ENCODE measurements at regions not wholly inside any gene's neighbourhood (a gene's known extent, or its start where the extent isn't known, plus 50 kb on each side); places are given as distances from the start of the nearest gene placed in this dataset.
"Not testable (repeated sequence)": the region's sequence is repeated elsewhere in the genome, so short reads cannot be mapped to it uniquely, and the experiment has no call there.

DNA sequence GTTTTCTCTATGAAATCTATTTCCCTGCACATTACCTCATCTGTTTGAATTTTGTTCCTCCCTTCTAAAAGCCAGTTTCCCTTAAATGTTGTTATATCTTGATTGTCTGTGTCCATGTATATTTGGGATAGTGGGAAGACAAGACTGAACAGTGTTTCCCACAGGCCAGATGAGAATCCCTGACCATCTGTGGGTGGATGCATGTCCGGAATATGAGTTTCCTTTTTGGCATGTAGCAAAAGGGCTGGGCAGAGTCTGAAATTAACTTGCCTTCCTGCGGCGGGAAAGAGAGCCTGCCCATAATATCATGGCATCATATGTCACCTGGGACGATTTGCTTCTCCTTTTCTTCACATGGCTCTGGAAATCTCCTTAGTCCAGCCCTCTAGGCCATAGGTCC lies 385.8 kb upstream of the MAF start:
- 77 to 89% (median 80%) methylated on average over 4 of the region's 4 CpGs for WGBS, 5 donors
- intact Hi-C loops (cut with DNase I; ENCODE audit: low total_unique reads), result no loop called here

DNA sequence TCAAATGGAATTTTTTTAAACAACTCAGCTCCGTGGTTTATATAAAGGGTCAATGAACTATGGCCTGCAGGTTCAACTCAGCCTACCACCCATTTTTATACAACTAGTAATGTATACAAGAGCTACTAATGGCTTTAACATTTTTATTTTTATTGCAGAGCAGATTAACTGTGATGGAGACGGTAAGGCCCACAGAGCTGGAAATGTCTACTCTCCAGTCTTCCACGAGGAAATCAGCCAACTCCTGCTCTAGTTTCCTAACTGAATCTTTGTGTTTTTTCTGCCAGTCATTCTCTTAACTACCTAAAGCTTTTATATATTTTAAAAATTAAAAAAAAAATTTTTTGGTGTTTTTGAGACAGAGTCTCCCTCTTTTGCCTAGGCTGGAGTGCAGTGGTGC lies 385.1 kb upstream of the MAF start:
- Histone ChIP-seq H3K27ac (no peak overlapping the region), H3K9me3 (no peaks in the 10 kb centered on the region), H3K4me3 (no peak overlapping the region), H3K36me3 (no peaks in the 10 kb centered on the region), H3K27me3 (no peaks in the 10 kb centered on the region), H3K4me1 (peaks cover 0 to 4% (median 0%) of the 10 kb centered on the region in 4 donors)
- TF ChIP-seq POLR2AphosphoS5 (IDR thresholded peaks at IDR 0.05), result no peak
- TF ChIP-seq POLR2A (IDR thresholded peaks at IDR 0.05), result no peak
- TF ChIP-seq, protein P1, sequence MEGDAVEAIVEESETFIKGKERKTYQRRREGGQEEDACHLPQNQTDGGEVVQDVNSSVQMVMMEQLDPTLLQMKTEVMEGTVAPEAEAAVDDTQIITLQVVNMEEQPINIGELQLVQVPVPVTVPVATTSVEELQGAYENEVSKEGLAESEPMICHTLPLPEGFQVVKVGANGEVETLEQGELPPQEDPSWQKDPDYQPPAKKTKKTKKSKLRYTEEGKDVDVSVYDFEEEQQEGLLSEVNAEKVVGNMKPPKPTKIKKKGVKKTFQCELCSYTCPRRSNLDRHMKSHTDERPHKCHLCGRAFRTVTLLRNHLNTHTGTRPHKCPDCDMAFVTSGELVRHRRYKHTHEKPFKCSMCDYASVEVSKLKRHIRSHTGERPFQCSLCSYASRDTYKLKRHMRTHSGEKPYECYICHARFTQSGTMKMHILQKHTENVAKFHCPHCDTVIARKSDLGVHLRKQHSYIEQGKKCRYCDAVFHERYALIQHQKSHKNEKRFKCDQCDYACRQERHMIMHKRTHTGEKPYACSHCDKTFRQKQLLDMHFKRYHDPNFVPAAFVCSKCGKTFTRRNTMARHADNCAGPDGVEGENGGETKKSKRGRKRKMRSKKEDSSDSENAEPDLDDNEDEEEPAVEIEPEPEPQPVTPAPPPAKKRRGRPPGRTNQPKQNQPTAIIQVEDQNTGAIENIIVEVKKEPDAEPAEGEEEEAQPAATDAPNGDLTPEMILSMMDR (IDR thresholded peaks at IDR 0.05), result no peak
- no peak for TF ChIP-seq EP300 (IDR thresholded peaks at IDR 0.05)
- intact Hi-C loops (cut with DNase I; ENCODE audit: low total_unique reads), result no loop called here
- no peak for DNase-seq
- 63 to 78% (median 73%) methylated on average over 3 of the region's 3 CpGs for whole genome bisulfite sequencing, 5 donors

More for the DNA sequence above, 385.8 kb upstream of the MAF start:
- Histone ChIP-seq H3K4me1 (peaks cover 0 to 4% (median 0%) of the 10 kb centered on the region in 4 donors), H3K36me3 (no peaks in the 10 kb centered on the region), H3K4me3 (no peak overlapping the region), H3K9me3 (no peaks in the 10 kb centered on the region), H3K27me3 (no peaks in the 10 kb centered on the region), H3K27ac (no peak overlapping the region)
- TF ChIP-seq, protein P1 (IDR thresholded peaks at IDR 0.05), result no peak
- no peak for TF ChIP-seq POLR2A (IDR thresholded peaks at IDR 0.05)
- no peak for TF ChIP-seq EP300 (IDR thresholded peaks at IDR 0.05)
- no peak for TF ChIP-seq POLR2AphosphoS5 (IDR thresholded peaks at IDR 0.05)
- no peak for DNase-seq

DNA sequence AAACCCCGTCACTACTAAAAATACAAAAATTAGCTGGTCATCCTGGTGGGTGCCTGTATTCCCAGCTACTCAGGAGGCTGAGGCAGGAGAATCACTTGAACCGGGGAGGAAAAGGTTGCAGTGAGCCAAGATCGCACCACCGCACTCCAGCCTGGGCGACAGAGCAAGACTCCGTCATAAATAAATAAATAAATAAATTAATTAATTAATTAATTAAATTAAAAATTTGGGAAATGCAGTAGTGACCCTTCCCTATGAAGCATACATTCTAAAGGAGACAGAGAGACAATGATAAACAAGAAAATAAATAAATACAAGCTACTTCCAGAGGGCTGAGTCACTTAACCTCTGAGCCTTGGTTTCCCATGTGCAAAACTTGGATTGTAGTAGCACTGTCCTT lies 383.6 kb upstream of the MAF start:
- intact Hi-C loops (cut with DNase I; ENCODE audit: low total_unique reads); H3K4me1 ChIP-seq; DNase-seq; H3K9me3 ChIP-seq; H3K27me3 ChIP-seq; H3K27ac ChIP-seq; H3K36me3 ChIP-seq; H3K4me3 ChIP-seq: not testable (repeated sequence)
- 91 to 98% (median 97%) methylated on average over 6 of the region's 6 CpGs for WGBS, 5 donors

DNA sequence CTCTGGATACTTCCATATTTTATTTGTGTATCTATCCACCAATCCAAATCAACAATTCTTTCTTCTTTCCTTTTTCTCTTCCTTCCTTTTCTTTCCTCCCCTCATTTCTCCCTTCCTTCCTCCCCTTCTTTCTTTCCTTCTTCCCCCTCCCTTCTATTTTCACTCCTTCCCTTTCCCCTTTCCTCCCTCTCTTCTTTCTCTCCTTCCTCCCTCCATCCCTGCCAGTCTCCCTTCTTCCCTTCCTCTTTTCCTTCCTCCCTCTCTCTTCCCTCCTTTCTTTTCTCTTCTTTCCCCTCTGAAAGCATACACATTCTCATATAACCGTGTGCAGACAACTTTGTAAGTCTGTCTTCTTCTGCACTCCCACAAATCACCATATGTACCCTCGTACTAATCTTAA lies 382.3 kb upstream of the MAF start:
- Histone ChIP-seq H3K9me3 (no peaks in the 10 kb centered on the region), H3K4me3 (no peak overlapping the region), H3K4me1 (no peaks in the 10 kb centered on the region), H3K36me3 (no peaks in the 10 kb centered on the region), H3K27me3 (no peaks in the 10 kb centered on the region), H3K27ac (no peak overlapping the region)
- intact Hi-C loops (cut with DNase I; ENCODE audit: low total_unique reads), result no loop called here
- DNase-seq, result no peak
- no peak for TF ChIP-seq POLR2AphosphoS5 (IDR thresholded peaks at IDR 0.05)
- TF ChIP-seq, protein P1 (IDR thresholded peaks at IDR 0.05), result no peak
- TF ChIP-seq EP300 (IDR thresholded peaks at IDR 0.05), result no peak
- TF ChIP-seq POLR2A (IDR thresholded peaks at IDR 0.05), result no peak
- WGBS, 5 donors, result 58 to 76% (median 70%) methylated on average over 2 of the region's 2 CpGs

DNA sequence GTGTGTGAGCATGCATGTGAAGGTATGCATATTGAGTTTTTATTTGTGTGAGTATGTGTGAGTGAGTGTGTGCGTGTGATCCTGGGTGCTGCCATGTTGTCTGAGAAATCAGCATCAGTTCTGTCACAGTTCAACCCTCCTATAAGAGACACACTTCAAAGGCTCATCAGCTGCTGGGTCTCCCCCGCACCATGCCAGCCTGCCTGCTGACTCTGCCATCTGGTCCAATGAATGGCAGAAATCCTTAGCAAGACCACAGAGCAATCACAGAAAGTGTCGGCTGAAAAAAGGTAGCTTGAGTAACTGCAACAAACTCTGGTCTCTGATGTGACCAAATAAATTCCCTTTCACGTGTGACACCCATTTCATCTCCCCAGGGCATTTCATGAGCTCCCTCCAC lies 381.8 kb upstream of the MAF start:
- TF ChIP-seq POLR2AphosphoS5 (IDR thresholded peaks at IDR 0.05), result no peak
- TF ChIP-seq, protein P1 (IDR thresholded peaks at IDR 0.05), result no peak
- no peak for TF ChIP-seq POLR2A (IDR thresholded peaks at IDR 0.05)
- no peak for TF ChIP-seq EP300 (IDR thresholded peaks at IDR 0.05)
- H3K4me3 ChIP-seq, result no peak overlapping the region
- intact Hi-C loops (cut with DNase I; ENCODE audit: low total_unique reads), result no loop called here
- no peaks in the 10 kb centered on the region for H3K4me1 ChIP-seq
- H3K27me3 ChIP-seq, result no peaks in the 10 kb centered on the region
- WGBS, 5 donors, result 83 to 89% (median 88%) methylated on average over 4 of the region's 4 CpGs
- no peaks in the 10 kb centered on the region for H3K36me3 ChIP-seq
- H3K9me3 ChIP-seq, result no peaks in the 10 kb centered on the region
- no peak for DNase-seq
- no peak overlapping the region for H3K27ac ChIP-seq
